Muscle layer of duodenum (tissue), 2 donors: ENCODE measurements at regions not wholly inside any gene's neighbourhood (a gene's known extent, or its start where the extent isn't known, plus 50 kb on each side); places are given as distances from the start of the nearest gene placed in this dataset.

Source experiments
- H3K27ac ChIP-seq: one replicate; pipeline ENCODE4 v1.7.0; 2013; ENCODE audit warnings: mild to moderate bottlenecking, low read length
- H3K27me3 ChIP-seq: one replicate; pipeline ENCODE4 v1.7.0; 2013; ENCODE audit warnings: low read depth, mild to moderate bottlenecking, control low read depth, low read length
- H3K36me3 ChIP-seq, 2 donors: one replicate each; pipeline ENCODE4 v1.7.0; 2013; ENCODE audit warnings: low read length in 2 of 2, control low read depth in 1 of 2, mild to moderate bottlenecking in 1 of 2; ENCODE audit not compliant: insufficient read depth in 2 of 2, control insufficient read depth in 1 of 2
- H3K4me1 ChIP-seq, 2 donors: one replicate each; pipeline ENCODE4 v1.7.0; 2013; ENCODE audit warnings: low read length in 2 of 2, mild to moderate bottlenecking in 2 of 2, control low read depth in 1 of 2, moderate library complexity in 1 of 2; ENCODE audit not compliant: insufficient read depth in 2 of 2, control insufficient read depth in 1 of 2
- H3K4me3 ChIP-seq, 2 donors: one replicate each; pipeline ENCODE4 v1.7.0; 2013; ENCODE audit warnings: low read length in 2 of 2, low read depth in 1 of 2, mild to moderate bottlenecking in 1 of 2
- H3K9me3 ChIP-seq, 2 donors: one replicate each; pipeline ENCODE4 v1.7.0; 2013; ENCODE audit warnings: low read length in 2 of 2, control low read depth in 1 of 2, mild to moderate bottlenecking in 1 of 2; ENCODE audit not compliant: control insufficient read depth in 1 of 2
- donor health status: healthy.

GRCh38 chr9:89926691-89927220 is 321.9 kb downstream of the GADD45G start:
- no peaks in the 10 kb centered on the region for H3K27me3 ChIP-seq
- H3K4me1 ChIP-seq, result peaks cover 0 to 16% of the 10 kb centered on the region in 2 donors
- no peaks in the 10 kb centered on the region for H3K9me3 ChIP-seq
- H3K36me3 ChIP-seq, result no peaks in the 10 kb centered on the region
- no peak overlapping the region for H3K4me3 ChIP-seq
- no peak overlapping the region for H3K27ac ChIP-seq

- Histone ChIP-seq H3K36me3 (no peaks in the 10 kb centered on the region), H3K27ac (no peak overlapping the region), H3K27me3 (no peaks in the 10 kb centered on the region), H3K4me3 (no peak overlapping the region), H3K4me1 (peaks cover 0 to 16% of the 10 kb centered on the region in 2 donors), H3K9me3 (no peaks in the 10 kb centered on the region)
Measured at GRCh38 chr9:89928106-89928505, 323.3 kb downstream of the GADD45G start.

- H3K4me3 ChIP-seq, result no peak overlapping the region
- no peaks in the 10 kb centered on the region for H3K36me3 ChIP-seq
- no peak overlapping the region for H3K27ac ChIP-seq
Measured at GRCh38 chr9:89928521-89929275, 323.9 kb downstream of the GADD45G start.

GRCh38 chr9:89929315-89929672 is 324.5 kb downstream of the GADD45G start:
- H3K9me3 ChIP-seq, result no peaks in the 10 kb centered on the region
- H3K4me1 ChIP-seq, result peaks cover 0 to 16% of the 10 kb centered on the region in 2 donors
- no peak overlapping the region for H3K4me3 ChIP-seq
- no peaks in the 10 kb centered on the region for H3K27me3 ChIP-seq
- H3K36me3 ChIP-seq, result no peaks in the 10 kb centered on the region
- H3K27ac ChIP-seq, result no peak overlapping the region

More at GRCh38 chr9:89928521-89929275, 323.9 kb downstream of the GADD45G start:
- no peaks in the 10 kb centered on the region for H3K9me3 ChIP-seq
- peaks cover 0 to 16% of the 10 kb centered on the region in 2 donors for H3K4me1 ChIP-seq
- no peaks in the 10 kb centered on the region for H3K27me3 ChIP-seq

DNA sequence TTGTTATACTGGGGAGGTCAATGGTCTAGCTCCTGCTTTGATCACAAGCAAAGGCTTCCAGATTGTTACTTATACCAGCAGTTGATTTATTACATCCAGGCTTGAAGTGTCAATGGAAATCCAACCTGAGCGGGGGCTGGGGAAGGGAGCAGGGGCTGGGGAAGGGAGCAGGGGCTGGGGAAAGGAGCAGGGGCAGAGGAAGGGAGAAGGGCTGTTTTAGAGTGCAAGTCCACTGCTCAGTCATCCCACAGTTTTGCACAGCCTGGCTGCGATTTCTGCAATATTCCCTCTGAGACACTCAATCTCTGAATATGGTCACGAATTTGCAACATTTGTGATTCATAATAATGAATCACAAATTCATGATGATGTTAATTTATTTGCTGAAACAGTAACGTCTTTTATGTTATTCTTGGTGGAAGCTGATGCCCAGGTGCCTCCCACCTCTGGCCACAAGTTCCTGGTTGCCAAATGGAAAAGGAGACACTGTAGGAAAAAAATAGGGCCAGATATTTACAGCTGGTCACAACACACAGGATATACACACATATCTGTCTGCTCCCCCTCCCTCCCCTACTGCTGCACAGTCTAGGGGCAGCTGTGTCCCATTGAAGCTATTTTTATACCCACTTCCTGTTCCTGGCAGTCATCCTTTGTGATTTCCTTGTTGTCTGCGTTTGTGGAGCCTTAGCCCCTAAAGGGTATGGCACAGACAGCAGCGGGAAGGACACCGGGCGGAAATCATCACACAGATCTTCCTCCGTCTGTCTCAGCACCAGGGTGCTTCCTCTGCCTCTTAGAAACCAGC is 325.1 kb downstream of the GADD45G start:
- Histone ChIP-seq H3K27ac (no peak overlapping the region), H3K9me3 (no peaks in the 10 kb centered on the region), H3K27me3 (no peaks in the 10 kb centered on the region), H3K4me3 (no peak overlapping the region), H3K36me3 (no peaks in the 10 kb centered on the region), H3K4me1 (peaks cover 0 to 16% of the 10 kb centered on the region in 2 donors)

DNA sequence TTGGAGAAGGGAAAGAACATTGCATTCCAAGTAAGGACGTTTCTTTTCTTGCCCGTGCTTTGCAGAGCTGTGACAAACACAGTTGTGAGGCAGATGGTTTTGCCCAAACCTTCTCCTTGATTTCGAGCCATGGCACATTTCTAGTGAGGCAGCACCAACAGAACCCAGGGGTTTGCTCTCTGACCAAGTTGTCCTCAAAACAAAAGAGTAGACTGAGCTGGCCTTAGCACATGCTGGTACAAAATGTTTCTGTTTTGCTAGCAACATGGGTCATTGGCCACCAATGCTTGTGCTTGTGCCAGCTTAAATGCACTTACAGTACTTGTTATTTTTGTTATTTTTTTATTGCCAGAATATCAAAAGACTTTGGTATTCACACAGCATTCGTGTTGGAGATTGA is 328.8 kb downstream of the GADD45G start:
- Histone ChIP-seq H3K27me3 (no peaks in the 10 kb centered on the region), H3K4me3 (no peak overlapping the region), H3K27ac (no peak overlapping the region), H3K9me3 (no peaks in the 10 kb centered on the region), H3K4me1 (peaks cover 0 to 10% of the 10 kb centered on the region in 2 donors), H3K36me3 (no peaks in the 10 kb centered on the region)

- no peak overlapping the region for H3K27ac ChIP-seq
Measured at GRCh38 chr9:89935115-89935514, 330.3 kb downstream of the GADD45G start.

DNA sequence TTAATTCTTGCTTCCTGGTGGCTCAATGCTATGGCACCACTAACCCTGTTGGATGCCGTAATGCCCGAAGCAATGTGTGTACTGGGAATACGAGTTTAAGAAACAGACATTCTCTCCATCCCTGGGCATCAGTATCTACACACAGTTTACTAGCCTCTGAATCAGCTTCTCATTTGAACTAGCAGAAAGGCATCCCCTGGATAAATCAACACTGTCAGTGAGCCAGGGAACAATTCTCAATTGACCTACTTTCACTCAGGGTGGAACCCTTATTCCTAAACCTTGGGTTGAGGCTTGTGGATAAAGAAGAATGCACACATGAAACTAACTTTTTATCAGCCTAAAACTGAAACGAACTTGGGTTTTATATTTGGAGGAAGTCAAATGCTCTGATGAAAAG is 331.0 kb downstream of the GADD45G start:
- no peaks in the 10 kb centered on the region for H3K9me3 ChIP-seq
- H3K27ac ChIP-seq, result no peak overlapping the region
- H3K4me1 ChIP-seq, result no peaks in the 10 kb centered on the region
- no peaks in the 10 kb centered on the region for H3K36me3 ChIP-seq
- no peak overlapping the region for H3K4me3 ChIP-seq
- no peaks in the 10 kb centered on the region for H3K27me3 ChIP-seq

More at GRCh38 chr9:89935115-89935514, 330.3 kb downstream of the GADD45G start:
- Histone ChIP-seq H3K9me3 (no peaks in the 10 kb centered on the region), H3K27me3 (no peaks in the 10 kb centered on the region), H3K36me3 (no peaks in the 10 kb centered on the region), H3K4me1 (peaks cover 0 to under 1% of the 10 kb centered on the region in 2 donors), H3K4me3 (no peak overlapping the region)

DNA sequence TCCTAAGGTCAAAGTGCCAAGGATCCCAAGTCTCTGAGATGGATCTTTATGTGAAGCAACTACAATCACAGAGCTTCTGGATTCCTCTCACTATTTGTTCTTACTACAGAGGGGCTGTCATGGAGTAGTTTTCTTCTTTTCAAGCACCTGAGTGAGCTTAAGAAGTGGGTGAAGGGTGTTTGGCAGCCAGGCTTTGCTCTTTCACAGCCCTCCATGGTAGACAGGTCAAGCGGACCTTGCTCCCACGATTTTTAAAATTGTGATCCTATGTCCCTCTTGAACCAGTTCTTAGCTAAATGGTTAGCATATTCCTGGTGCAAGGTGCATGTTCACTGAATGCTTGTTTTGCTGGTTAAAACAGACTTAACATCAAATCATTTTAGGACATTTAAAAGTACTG is 332.2 kb downstream of the GADD45G start:
- Histone ChIP-seq H3K4me3 (no peak overlapping the region), H3K36me3 (no peaks in the 10 kb centered on the region), H3K27me3 (no peaks in the 10 kb centered on the region), H3K4me1 (no peaks in the 10 kb centered on the region), H3K9me3 (no peaks in the 10 kb centered on the region), H3K27ac (no peak overlapping the region)

- Histone ChIP-seq H3K36me3 (no peaks in the 10 kb centered on the region), H3K27ac (no peak overlapping the region), H3K9me3 (no peaks in the 10 kb centered on the region), H3K27me3 (no peaks in the 10 kb centered on the region), H3K4me3 (no peak overlapping the region), H3K4me1 (peaks cover 0 to under 1% of the 10 kb centered on the region in 2 donors)
Measured at GRCh38 chr9:89939181-89939580, 334.4 kb downstream of the GADD45G start.

GRCh38 chr9:89939626-89940292 is 334.9 kb downstream of the GADD45G start:
- Histone ChIP-seq H3K27me3 (no peaks in the 10 kb centered on the region), H3K4me3 (no peak overlapping the region), H3K27ac (no peak overlapping the region), H3K36me3 (no peaks in the 10 kb centered on the region), H3K9me3 (no peaks in the 10 kb centered on the region), H3K4me1 (peaks cover 0 to 5% of the 10 kb centered on the region in 2 donors)
